Ammon's horn (tissue), 1 donor: ENCODE measurements at regions not wholly inside any gene's neighbourhood (a gene's known extent, or its start where the extent isn't known, plus 50 kb on each side); places are given as distances from the start of the nearest gene placed in this dataset.
"Not testable (repeated sequence)": the region's sequence is repeated elsewhere in the genome, so short reads cannot be mapped to it uniquely, and the experiment has no call there.

ENCODE experiments used
- DNase-seq: peaks from one replicate; pipeline ENCODE4 v3.0.0-alpha.2; 2016; ENCODE audit warnings: low spot score

DNA sequence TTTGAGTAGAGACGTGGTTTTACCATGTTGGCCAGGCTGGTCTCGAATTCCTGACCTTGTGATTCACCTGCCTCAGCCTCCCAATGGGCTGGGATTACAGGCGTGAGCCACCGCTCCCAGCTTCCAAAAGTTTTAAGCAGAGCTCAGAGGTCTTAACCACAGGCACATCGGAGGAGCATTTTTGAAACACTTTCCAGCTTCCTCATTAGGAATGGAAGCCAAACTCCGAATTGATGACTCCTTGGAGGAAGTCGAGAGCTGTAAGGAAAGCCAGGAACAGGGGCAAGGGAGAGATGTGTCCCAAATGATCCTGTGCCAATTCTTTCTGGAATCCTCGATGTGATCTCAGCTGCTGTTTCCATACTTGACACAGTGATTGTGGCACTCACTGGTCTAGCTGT lies 56.2 kb upstream of the CCZ1B start:
- not testable (repeated sequence) for DNase-seq

DNA sequence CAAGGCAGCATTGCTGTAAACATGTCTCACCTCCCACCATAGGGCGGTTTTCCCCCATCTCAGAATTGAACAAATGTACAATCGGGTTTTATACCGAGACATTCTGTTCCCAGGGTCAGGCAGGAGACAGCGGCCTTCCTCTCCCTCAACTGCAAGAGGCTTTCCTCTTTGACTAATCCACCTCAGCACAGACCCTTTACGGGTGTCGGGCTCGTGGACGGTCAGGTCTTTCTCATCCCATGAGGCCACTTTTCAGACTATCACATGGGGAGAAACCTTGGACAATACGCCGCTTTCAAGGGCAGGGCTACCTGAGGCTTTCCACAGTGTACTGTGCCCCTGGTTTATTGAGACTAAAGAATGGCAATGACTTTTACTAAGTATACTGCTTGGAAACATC lies 57.7 kb upstream of the CCZ1B start:
- DNase-seq, result not testable (repeated sequence)

DNA sequence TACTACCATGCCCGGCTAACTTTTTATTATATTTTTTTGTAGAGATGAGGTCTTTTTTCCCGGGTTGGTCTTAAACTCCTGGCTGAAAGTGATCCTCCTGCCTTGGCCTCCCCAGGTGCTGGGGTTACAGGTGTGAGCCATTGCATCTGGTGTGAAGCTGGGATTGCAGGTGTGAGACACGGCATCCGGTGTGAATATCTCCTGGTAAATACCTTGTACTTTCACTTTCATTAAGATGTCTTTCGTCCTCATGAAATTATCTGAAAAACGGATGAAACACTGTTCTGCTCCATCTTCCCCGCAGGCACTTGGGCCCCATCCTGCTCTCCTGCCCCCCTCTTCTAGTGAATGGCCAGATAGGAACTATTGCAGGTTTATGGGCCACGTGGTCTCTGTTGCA lies 60.1 kb upstream of the CCZ1B start:
- DNase-seq, result no peak

DNA sequence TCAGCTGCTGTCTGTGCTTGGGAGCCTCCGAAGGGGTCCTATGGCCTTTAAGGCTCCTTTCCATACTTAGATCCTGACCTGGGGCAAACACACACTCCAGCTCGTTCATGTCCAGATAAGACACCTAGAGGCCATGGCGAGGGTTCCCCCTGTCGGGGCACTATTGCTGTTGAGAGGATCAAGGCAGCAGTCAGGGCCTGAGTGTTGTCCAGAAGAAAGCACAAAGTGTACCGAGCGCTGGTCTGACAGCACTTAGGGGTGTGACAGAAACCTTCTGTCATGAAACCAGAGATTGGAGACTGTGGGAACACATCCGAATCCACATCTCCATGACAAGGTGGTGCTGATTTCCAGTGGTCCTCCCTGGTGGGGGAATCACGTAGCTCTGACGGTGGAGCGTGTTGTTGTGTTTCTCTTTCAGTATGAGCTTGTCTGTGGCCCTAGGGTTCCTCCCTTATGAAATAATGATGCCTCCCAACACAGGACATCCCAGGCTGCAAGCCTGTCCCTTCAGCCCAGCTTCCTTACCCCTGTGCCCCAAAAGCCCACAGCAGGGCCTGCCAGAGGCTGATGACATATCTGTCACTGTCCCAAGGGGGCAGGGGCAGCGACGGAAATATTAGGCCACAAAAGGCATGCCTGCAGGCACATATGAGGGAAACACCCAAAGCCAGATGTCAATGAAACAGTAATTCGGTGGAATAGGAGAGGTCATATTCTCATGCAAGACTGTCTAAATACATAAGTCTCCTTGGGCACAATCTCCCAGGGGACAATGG lies 62.4 kb upstream of the CCZ1B start:
- DNase-seq, result not testable (repeated sequence)

DNA sequence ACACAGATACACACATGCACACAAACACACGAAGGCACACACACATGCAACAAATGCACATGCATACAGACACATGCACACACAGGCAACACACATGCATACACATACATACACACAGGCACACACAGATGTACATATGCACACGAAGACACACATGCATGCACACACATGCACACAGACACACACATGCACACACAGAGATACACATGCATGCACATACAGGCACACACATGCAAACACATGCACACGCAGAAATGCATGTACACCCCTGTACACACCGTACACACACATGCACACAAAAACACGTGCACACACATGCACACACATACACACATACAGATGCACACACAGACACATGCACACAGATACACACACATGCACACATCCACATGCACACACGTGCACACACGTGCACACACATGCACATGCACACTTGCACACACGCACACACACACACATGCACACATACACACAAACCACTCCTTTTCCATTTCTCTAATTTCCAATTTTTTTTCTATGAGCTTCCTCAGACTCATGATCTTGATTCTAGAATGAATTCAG lies 63.3 kb upstream of the CCZ1B start:
- no peak for DNase-seq

DNA sequence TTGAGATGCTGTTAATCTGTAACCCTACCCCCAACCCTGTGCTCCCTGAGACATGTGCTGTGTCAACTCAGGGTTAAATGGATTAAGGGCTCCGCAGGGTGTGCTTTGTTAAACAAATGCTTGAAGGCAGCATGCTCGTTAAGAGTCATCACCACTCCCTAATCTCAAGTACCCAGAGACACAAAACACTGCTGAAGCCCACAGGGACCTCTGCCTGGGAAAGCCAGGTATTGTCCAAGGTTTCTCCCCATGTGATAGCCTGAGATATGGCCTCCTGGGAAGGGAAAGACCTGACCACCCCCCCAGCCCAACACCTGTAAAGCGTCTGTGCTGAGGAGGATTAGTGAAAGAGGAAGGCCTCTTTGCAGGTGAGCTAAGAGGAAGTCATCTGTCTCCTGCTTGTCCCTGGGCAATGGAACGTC lies 76.0 kb upstream of the CCZ1B start:
- DNase-seq, result not testable (repeated sequence)

DNA sequence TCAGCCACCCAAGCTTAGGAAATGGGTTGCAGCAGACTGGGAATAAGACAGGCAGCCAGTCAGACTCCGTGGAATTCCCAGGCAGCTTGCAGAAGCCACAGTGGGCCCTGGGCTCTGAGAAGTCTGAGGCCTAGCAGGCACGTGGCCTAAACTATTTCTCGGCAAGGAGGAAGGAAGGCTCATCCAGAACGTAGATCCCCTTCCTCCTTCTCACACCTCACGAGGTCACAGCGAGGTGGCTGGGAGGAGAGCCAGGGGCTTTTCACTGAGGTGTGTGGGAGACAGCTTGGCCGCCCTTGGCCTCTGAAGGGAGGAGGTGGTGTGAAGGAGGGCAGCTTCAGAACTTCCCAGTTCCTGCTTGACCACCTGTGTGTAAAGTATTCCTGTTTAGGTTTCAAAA lies 77.2 kb upstream of the CCZ1B start:
- DNase-seq, result not testable (repeated sequence)

DNA sequence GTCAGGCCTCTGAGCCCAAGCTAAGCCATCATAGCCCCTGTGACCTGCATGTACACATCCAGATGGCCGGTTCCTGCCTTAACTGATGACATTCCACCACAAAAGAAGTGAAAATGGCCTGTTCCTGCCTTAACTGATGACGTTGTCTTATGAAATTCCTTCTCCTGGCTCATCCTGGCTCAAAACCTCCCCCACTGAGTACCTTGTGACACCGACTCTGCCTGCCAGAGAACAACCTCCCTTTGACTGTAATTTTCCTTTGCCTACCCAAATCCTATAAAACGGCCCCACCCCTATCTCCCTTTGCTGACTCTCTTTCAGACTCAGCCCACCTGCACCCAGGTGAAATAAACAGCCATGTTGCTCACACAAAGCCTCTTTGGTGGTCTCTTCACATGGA lies 77.7 kb upstream of the CCZ1B start:
- not testable (repeated sequence) for DNase-seq

DNA sequence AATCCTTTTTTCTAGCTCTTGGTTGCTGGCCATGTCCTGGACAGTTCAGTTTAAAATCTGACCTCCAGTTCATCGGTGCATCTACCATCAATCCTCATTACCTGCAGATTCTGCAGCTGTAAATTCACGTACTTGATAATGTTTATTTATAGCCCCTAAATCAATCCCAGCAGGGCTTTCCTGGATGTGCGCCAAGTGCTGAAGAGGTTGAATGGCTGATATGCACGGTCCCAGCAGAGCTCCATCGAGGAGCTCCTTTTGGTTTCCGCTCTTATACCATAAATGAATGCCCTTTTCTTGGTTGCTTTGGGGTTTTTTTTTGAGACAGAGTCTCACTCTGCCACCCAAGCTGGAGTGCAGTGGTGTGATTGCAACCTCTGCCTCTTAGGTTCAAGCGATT lies 91.2 kb upstream of the CCZ1B start:
- no peak for DNase-seq

DNA sequence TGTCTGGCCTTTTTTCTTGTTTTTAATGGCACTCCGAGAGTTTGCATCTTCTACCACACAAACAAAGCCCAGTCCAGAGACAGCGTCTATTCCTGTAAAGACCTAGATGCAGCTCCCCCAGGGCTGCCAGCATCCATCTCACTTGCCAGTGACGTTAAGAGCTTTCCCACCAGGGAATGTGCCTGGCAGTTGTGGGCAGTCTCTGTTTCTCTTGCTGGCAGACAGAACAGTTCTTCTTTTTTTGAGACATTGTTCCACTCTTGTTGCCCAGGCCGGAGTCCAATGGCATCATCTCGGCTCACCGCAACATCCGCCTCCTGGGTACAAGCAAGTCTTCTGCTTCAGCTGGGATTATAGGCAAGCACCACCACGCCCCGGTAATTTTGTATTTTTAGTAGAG lies 93.1 kb upstream of the CCZ1B start:
- DNase-seq, result not testable (repeated sequence)

DNA sequence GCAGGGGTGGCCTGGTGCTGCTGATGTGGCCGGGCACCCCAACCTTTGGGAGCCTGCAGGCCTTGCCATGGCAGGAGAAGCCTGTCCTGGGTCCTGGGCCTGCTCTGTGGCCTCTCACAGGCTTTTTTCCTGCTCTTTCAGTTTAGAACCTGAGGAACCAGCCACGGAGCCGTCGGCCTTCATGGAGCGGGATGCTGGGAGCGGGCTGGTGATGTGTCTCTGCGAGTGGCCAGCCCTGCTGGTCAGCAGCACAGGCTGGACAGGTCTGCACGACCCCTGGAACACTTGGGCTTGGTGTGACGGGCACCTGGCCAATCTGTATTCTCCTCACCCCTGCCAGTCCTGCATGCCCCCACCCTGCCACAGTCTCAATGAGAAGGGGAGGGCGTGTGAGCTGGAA lies 98.4 kb upstream of the CCZ1B start:
- not testable (repeated sequence) for DNase-seq

DNA sequence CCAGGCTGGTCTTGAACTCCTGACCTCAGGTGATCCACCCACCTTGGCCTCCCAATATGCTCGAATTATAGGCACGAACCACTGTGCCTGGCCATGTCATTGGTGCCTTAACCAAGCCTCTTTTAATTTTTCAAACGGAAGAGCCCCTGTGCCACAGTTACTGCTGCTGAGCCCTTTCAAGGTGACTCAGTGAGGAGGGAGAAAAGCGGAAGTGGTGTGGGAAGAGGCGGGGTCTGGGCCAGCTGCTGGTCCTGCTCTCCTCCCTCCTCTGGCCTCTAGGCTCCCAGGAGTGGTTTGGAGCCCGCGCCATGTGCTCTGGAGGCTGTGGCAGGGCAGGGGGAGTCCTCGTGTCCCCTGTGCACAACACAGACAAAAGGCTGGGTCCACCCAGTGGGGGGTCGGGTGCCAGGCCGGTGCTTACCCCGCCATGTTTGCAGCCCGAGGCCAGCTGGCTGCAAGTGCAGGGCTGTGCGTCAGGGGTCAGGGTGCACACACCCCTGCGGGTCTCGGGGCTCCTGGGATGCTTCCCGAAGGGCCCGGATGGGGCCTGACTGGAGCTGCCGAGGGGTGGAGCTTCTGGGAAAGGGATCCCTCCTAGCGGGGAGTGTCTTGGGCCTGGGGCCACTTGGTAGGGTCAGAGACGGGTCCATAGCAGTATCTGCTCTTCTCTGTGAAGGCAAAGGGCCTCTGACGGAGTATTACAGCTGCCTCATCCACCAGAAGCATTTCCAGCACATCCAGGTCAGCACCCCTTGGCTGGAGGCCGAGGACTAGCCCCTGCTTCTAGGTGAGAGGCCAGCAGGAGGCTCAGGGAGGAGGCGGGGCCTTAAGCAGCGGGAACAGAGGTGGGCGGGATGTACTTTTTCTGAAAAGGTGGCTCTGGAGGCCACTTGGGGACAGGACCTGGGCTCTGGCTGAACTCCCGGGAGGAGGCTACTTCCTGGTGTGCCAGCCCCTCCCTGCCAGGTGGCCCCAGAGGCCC lies 100.4 kb upstream of the CCZ1B start:
- not testable (repeated sequence) for DNase-seq

DNA sequence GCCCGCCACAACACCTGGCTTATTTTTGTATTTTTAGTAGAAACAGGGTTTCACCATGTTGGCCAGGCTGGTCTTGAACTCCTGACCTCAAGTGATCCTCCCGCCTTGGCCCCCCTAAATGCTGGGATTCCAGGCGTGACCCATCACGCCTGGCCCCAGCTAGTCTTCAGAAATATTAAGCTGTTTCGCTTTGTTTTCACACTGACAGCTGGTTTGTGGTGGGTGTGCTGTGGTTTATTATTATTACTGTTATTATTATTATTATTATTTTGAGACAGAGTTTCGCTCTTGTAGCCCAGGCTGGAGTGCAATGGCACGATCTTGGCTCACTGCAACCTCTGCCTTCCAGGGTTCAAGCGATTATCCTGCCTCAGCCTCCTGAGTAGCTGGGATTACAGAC lies 101.6 kb upstream of the CCZ1B start:
- DNase-seq, result not testable (repeated sequence)

DNA sequence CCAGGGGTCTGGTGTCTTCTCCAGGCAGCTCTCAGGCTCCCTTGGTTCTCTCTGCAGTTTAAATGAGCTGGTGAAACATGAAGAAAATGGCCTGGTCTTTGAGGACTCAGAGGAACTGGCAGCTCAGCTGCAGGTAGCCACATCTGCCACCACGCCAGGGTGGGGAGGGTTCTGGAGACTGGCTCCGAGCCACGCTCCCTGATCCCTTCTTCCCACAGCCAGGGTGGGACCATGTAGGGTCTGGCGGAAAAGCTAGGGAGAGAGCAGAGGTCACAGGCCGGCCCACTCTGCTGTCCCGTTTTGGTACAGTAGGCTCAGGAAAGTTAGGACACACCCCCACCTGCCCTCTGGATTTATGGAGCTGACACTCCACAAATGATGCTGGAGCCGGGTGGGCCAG lies 103.5 kb upstream of the CCZ1B start:
- not testable (repeated sequence) for DNase-seq

DNA sequence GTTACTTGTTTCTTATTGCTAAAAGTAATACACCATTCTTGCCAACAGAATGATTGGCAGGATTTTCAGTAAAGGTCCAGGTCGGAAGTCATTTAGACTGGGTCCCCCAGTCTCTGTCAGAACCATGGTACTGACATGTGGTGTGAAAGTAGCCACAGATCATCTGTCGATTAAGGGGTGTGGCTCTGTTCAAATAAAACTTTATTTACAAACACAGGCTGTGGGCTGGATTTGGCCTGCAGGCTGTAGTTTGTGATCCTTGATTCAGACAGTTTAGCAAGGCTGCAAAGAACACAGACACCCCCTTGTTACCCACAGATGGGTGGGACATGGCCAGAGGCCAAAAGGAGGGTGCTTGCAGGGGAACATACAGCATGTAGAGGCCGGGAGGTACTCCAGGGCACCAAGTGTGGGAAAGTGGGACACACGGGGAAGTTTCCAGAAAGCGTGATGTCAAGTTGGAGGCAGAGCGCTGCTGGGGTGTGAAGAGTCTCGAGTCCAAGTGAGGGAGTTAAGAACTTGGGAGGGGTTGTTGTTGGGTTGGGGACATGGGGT lies 104.1 kb upstream of the CCZ1B start:
- DNase-seq, result not testable (repeated sequence)

DNA sequence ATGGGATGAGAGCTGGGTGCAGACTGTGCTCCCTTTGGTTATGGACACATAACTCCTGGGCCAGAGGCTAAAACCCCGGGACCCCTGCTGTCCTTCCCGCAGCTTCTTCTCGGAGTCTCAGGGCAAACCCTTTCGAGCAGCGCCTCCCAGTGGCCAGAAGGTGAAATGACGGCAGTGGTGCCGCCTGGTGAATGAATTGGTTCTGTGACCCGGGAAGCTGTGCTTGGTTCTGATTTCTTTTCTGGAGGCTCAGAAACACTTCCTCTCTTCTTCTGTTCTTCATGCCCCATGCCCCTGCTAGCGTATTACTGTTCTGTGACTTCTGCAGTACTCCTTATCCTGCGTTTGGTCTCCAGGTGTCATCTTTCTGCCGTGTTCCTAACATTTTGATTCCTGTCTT lies 104.7 kb upstream of the CCZ1B start:
- not testable (repeated sequence) for DNase-seq

DNA sequence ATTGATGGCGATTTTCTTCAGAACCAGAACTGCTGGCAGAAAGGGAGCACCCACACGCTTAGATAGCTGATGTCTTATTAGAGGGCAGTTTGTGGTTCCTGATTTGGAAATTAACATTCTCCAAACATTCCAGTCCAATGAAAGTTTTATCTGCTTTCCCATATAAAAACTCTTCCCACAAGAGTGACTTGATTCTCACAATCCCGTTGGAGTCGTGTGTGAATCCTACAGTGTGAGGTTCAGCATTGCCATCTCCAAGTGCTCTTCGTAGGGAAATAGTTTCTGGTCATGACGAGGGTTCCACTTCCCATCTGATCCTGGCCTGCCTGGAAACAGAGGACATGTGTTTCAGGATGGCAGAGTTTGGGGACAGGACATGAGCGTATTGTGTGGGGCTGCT lies 105.4 kb upstream of the CCZ1B start:
- DNase-seq, result not testable (repeated sequence)

DNA sequence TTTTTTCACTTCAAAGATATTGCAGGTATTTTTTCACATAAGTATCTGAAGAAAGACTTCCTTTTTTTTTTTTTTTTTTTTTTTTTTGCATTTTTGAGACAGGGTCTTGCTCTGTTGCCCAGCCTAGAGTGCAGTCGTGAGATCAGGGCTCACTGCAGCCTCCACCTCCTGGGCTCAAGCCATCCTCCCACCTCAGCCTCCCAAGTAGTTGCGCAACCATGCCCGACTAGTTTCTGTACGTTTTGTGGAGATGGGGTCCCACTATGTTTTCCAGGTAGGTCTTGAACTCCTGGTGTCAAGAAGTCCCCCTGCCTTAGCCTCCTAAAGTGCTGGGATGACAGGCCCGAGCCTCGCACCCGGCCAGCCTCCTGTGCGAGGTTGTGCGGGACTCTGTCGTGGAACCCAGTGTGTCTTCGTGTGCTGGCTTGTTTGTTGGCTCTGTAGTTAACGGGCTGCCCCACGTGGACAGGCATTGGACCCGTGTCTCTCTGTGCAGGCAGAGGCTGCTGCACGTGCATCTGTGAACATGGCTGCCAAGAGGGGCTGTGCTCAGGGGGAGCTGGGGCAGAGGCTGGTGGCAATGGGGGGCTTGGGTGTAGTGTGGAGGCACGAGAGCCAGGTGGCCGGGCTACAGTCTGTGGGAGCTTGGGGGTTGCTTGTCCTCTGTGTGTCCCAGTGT lies 108.0 kb upstream of the CCZ1B start:
- DNase-seq, result not testable (repeated sequence)

DNA sequence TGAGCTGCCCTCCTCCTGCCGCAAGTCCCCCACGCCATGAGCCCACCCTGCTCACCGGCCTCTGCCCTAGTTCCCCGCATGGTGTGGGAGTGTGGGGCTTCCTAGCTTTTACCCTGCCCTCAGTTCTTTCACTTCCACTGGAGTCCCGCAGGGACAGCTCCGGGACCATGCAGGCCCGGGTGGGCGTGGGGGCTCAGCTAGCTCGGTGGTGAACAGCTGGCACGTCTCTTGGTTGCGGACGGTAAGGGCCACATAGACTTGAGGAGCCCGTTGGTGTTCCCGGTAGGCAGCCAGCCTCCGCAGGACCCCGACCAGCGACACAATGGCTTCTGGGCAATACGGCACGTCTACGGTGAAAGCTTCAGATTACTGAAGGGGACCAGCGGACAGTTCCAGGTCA lies 108.9 kb upstream of the CCZ1B start:
- DNase-seq, result no peak

DNA sequence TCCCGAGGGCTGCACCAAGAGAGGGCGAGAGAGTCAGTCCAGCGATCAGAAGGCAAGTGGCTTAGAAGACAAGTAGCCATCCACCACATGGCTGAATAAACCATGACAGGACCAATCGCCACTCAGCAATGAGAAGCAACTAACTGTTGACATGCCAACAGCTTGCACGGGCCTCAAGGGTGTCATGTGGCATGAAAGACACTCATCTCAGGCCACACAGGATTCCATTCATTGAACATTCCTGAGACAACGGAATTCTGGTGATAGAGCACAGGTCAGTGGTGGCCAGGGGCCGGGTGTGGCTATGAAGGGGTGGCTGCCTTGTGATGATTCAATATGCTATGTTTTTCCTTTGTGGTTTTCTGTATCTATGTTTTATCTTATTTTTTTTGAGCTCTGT lies 110.6 kb upstream of the CCZ1B start:
- DNase-seq, result not testable (repeated sequence)

DNA sequence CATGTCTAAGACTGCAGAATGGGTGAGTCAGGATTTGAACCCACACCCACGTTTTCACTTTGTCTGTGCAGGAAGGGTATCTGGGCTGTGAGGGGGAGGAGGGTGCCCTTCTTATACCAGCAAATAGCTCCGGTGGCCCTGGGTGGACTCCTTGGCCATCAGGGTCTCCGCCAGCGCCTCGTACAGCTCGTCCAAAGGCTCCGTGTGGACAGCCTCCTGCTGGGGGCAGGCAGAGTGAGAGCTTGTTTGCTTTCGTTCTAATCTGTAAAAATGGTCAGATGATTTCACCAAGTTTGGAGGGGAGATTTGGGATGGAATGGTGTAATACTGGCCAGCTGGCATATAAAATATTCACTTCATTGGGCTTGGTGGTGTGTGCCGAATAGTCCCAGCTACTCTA lies 111.7 kb upstream of the CCZ1B start:
- DNase-seq, result not testable (repeated sequence)

DNA sequence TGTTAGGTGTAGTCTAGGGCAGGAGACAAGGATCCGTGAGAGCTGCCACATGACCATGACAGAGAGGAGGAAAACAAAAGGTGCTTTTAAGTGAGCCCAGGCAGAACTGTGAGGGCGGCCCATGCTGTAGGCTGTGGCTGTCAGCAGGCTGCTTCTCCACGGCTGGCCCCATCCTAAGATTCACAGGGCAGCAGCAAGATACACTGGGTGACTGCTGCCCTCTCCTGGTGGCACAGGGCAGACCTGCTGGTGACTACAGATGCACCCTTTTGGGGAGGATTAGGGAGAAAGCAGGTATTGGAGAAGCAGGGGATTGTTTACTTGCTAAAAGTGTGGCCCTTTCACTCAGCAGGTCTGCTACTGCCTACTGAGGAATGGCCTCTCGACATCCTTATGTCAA lies 112.2 kb upstream of the CCZ1B start:
- not testable (repeated sequence) for DNase-seq
